ENCODE measurements at regions not wholly inside any gene's neighbourhood (a gene's known extent, or its start where the extent isn't known, plus 50 kb on each side); places are given as distances from the start of the nearest gene placed in this dataset.

DNA sequence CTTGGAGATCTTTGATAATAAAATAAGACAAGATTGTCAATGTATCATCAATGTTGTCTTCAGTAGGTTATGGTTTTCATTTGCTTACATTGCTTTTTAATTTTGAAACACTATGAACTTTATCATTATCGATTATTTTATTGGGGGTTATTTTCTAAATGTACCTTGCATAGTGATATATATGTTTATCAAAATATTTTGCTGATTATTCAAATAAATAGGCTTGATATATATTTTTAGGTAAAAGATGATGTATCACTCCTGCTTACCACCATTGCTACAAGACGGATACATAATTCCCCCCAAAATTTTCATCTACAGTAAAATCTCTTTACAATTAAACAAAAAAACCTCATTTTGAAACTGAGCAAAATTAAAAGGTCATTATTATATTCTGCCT is 293.8 kb downstream of the SUCLG1 start:
- TF ChIP-seq, protein P1, sequence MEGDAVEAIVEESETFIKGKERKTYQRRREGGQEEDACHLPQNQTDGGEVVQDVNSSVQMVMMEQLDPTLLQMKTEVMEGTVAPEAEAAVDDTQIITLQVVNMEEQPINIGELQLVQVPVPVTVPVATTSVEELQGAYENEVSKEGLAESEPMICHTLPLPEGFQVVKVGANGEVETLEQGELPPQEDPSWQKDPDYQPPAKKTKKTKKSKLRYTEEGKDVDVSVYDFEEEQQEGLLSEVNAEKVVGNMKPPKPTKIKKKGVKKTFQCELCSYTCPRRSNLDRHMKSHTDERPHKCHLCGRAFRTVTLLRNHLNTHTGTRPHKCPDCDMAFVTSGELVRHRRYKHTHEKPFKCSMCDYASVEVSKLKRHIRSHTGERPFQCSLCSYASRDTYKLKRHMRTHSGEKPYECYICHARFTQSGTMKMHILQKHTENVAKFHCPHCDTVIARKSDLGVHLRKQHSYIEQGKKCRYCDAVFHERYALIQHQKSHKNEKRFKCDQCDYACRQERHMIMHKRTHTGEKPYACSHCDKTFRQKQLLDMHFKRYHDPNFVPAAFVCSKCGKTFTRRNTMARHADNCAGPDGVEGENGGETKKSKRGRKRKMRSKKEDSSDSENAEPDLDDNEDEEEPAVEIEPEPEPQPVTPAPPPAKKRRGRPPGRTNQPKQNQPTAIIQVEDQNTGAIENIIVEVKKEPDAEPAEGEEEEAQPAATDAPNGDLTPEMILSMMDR (IDR thresholded peaks at IDR 0.05; ENCODE audit: poor library complexity): no peak
- TF ChIP-seq EZH2phosphoT487 (IDR thresholded peaks at IDR 0.05; ENCODE audit: low read depth, severe bottlenecking, unreplicated experiment) (no peak), EZH2 (IDR thresholded peaks at IDR 0.05; ENCODE audit: borderline replicate concordance) (no peak)
